AG04449 (cell line): ENCODE measurements at regions not wholly inside any gene's neighbourhood (a gene's known extent, or its start where the extent isn't known, plus 50 kb on each side); places are given as distances from the start of the nearest gene placed in this dataset.

Experiments used
- CTCF ChIA-PET: fragments of 350-600 bp; formaldehyde crosslinking; extraction: SDS; loops from one replicate; lab custom pipeline; 2021; ENCODE audit warnings: antibody characterized with exemption; lab: Yijun Ruan, JAX
- POLR2A ChIA-PET: fragments of 400-600, 350-600 bp; formaldehyde crosslinking; extraction: SDS; loops from one replicate; lab custom pipeline; 2020; ENCODE audit warnings: antibody characterized with exemption, inconsistent platforms; lab: Yijun Ruan, JAX
- DNase-seq: peaks from one replicate; pipeline ENCODE4 v3.0.0-alpha.2; 2010; ENCODE audit warnings: low read depth, low spot score
- H3K4me3 ChIP-seq: 2 replicates; pipeline ENCODE4 v1.5.1; 2011; ENCODE audit warnings: low read depth, mild to moderate bottlenecking, control low read depth, low read length
- CTCF ChIP-seq: IDR thresholded peaks from one replicate; pipeline ENCODE4 v1.5.1; 2011; ENCODE audit warnings: mild to moderate bottlenecking, moderate library complexity, low read length, control low read depth, inconsistent platforms; ENCODE audit not compliant: insufficient read depth; ENCODE audit errors: missing control alignments

- no peak overlapping the region for H3K4me3 ChIP-seq
- no peak for TF ChIP-seq CTCF
- no peak for DNase-seq
- ChIA-PET CTCF (no interaction called here), POLR2A (no interaction called here)
Observed at GRCh38 chr15:95712785-95713184, 617.7 kb upstream of the NR2F2 start.

GRCh38 chr15:95713324-95713723 lies 617.2 kb upstream of the NR2F2 start:
- TF ChIP-seq CTCF: no peak
- ChIA-PET CTCF (no interaction called here), POLR2A (no interaction called here)
- DNase-seq: no peak
- no peak overlapping the region for H3K4me3 ChIP-seq

- no peak overlapping the region for H3K4me3 ChIP-seq
- CTCF ChIA-PET: no interaction called here
- DNase-seq: no peak
- TF ChIP-seq CTCF: no peak
- POLR2A ChIA-PET: no interaction called here
Observed at GRCh38 chr15:95715116-95715903, 615.2 kb upstream of the NR2F2 start.

GRCh38 chr15:95715906-95716656 lies 614.4 kb upstream of the NR2F2 start:
- POLR2A ChIA-PET: no interaction called here
- no peak for TF ChIP-seq CTCF
- CTCF ChIA-PET: no interaction called here
- no peak overlapping the region for H3K4me3 ChIP-seq
- DNase-seq: no peak

GRCh38 chr15:95716708-95717107 lies 613.8 kb upstream of the NR2F2 start:
- H3K4me3 ChIP-seq: no peak overlapping the region
- TF ChIP-seq CTCF: no peak
- no peak for DNase-seq
- POLR2A ChIA-PET: no interaction called here
- CTCF ChIA-PET: no interaction called here

GRCh38 chr15:95718441-95718840 lies 612.1 kb upstream of the NR2F2 start:
- ChIA-PET POLR2A (no interaction called here), CTCF (no interaction called here)
- no peak overlapping the region for H3K4me3 ChIP-seq
- DNase-seq: no peak
- no peak for TF ChIP-seq CTCF
